Neural cell (in vitro differentiated cells): ENCODE measurements at regions not wholly inside any gene's neighbourhood (a gene's known extent, or its start where the extent isn't known, plus 50 kb on each side); places are given as distances from the start of the nearest gene placed in this dataset.

Experiments
- CTCF ChIP-seq: fragments of 450-650 bp; IDR thresholded peaks from 2 replicates; pipeline ENCODE4 v1.5.1; 2014; ENCODE audit warnings: antibody characterized with exemption, mild to moderate bottlenecking, moderate library complexity; ENCODE audit not compliant: poor library complexity, severe bottlenecking
- EZH2 ChIP-seq: fragments of 200-600, 300-800 bp; shearing (Covaris generic), sonication (generic); IDR thresholded peaks from 2 replicates; pipeline ENCODE4 v1.6.1; 2014; ENCODE audit warnings: antibody characterized with exemption, low read length, borderline replicate concordance, mild to moderate bottlenecking; ENCODE audit not compliant: insufficient read depth, poor library complexity, severe bottlenecking
- MXI1 ChIP-seq: fragments of 450-650 bp; conservative IDR thresholded peaks from 2 replicates; pipeline ENCODE4 v1.6.1; 2014; ENCODE audit warnings: antibody characterized with exemption, mild to moderate bottlenecking; ENCODE audit not compliant: poor library complexity, severe bottlenecking
- TAF1 ChIP-seq: IDR thresholded peaks from 2 replicates; pipeline ENCODE4 v1.6.1; 2012; ENCODE audit warnings: low read depth
- TF ChIP-seq, protein P1 (sequence below): IDR thresholded peaks from 2 replicates; pipeline ENCODE4 v1.6.1; 2012; ENCODE audit warnings: borderline replicate concordance

DNA sequence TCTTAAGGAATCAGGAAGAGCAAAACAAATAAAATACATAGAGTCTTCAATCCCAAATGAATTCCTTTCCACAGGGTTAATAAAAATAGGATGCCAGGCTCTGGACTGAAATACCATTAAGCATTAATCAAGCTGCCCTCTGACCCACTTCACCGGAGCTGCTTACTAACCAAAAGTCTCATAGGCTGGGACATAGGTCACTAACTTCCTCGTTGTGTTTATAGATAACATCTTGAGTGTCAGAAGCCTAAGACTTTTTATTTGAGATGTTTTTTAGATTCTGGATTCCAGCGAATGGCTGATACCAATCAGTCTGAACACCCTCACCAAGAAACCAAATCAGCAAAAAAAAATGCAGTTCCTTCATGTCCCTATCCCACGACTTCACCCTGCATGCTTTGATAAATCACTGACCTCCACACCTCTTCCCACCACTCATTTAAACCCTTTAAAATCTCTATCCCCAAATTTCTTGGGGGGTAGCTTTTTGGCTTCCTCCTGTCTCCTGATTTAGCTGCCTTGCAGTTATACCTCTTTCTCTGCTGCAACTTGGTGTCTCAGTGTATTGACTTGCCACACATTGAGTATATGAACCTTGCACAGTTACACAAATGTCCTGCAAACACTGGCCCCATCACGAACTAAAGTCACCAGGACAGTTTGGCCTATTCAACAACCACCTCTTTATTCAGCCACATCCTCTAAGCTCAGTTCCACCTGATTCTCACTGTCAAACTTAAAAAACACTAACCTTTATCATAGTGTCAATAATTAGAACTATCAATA, 399.3 kb downstream of the METTL4 start:
- TF ChIP-seq CTCF (no peak), TAF1 (no peak), MXI1 (no peak), EZH2 (no peak)
- TF ChIP-seq, protein P1, sequence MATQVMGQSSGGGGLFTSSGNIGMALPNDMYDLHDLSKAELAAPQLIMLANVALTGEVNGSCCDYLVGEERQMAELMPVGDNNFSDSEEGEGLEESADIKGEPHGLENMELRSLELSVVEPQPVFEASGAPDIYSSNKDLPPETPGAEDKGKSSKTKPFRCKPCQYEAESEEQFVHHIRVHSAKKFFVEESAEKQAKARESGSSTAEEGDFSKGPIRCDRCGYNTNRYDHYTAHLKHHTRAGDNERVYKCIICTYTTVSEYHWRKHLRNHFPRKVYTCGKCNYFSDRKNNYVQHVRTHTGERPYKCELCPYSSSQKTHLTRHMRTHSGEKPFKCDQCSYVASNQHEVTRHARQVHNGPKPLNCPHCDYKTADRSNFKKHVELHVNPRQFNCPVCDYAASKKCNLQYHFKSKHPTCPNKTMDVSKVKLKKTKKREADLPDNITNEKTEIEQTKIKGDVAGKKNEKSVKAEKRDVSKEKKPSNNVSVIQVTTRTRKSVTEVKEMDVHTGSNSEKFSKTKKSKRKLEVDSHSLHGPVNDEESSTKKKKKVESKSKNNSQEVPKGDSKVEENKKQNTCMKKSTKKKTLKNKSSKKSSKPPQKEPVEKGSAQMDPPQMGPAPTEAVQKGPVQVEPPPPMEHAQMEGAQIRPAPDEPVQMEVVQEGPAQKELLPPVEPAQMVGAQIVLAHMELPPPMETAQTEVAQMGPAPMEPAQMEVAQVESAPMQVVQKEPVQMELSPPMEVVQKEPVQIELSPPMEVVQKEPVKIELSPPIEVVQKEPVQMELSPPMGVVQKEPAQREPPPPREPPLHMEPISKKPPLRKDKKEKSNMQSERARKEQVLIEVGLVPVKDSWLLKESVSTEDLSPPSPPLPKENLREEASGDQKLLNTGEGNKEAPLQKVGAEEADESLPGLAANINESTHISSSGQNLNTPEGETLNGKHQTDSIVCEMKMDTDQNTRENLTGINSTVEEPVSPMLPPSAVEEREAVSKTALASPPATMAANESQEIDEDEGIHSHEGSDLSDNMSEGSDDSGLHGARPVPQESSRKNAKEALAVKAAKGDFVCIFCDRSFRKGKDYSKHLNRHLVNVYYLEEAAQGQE = no peak
